ENCODE measurements at regions not wholly inside any gene's neighbourhood (a gene's known extent, or its start where the extent isn't known, plus 50 kb on each side); places are given as distances from the start of the nearest gene placed in this dataset.

DNA sequence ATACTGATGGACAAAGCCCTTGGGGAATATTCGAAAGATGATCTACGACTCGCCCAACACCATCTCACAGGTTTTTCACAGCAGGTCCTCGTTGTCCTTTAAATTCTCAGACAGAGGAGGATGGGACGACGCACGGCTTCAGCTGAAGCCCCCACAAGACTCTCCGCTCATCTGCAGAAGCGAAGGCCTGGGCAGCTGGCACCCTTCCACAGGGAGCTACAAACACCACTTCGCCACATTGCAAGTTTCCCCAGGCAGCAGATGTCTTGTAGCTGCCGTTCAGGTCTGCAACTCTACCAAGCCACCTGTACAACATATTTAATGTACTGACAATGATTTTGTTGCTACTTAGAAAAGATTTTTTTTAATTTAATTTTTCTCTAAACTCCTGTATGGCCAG, 642.9 kb downstream of the ZEB2 start:
- POLR2A ChIA-PET = no interaction called here

DNA sequence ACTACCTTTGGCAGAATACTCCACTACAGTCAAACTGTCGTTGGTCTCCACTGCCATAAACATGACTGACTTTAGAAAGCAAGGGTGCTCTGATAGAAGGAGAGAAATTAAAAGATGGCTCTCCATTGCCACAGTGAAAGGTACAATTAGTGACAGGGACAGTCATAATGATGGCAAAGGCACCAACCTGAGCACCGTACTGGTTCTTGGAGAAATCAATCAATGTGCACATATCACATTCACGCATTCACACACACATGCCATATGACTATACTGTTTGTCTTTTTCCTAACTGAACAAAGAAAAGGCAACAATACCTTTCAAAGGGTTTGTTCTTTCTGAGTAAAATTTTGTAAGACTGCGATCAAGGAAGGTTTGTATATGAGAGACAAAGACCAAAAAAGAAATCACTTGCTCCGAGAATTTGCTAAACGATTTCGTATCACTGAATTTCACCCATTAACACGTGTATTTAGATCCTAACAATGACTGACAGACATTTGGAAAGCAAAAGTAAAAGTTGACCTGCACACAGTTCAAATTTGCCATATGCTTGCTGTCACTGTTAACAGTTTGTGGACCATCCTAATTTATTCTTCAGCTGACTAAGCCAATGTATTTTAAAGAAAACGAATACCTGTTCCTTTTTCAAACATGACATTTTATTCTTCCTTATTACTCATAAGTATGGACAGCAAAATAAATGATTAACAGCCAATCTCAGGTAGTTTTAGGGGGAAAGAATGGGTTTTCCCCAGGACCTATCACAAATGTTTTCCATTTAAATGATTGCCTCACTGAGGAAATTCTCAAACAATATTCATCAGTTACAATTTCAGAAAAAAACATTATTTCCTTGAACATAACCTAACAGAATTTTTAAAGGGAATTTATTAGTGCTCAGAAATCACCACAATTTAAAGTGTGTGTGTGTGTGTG, 644.4 kb downstream of the ZEB2 start:
- DNase-seq (ENCODE audit: low read depth, low spot score) = no peak
- no peak overlapping the region for H3K27ac ChIP-seq (ENCODE audit: low read depth, low read length)
- peaks cover 3% of the 10 kb centered on the region; the same call in 1 of the 2 replicates for H3K9me3 ChIP-seq (ENCODE audit: control insufficient read depth, insufficient read depth, low read length)
- CTCF ChIA-PET = no interaction called here
- TF ChIP-seq, protein P1, sequence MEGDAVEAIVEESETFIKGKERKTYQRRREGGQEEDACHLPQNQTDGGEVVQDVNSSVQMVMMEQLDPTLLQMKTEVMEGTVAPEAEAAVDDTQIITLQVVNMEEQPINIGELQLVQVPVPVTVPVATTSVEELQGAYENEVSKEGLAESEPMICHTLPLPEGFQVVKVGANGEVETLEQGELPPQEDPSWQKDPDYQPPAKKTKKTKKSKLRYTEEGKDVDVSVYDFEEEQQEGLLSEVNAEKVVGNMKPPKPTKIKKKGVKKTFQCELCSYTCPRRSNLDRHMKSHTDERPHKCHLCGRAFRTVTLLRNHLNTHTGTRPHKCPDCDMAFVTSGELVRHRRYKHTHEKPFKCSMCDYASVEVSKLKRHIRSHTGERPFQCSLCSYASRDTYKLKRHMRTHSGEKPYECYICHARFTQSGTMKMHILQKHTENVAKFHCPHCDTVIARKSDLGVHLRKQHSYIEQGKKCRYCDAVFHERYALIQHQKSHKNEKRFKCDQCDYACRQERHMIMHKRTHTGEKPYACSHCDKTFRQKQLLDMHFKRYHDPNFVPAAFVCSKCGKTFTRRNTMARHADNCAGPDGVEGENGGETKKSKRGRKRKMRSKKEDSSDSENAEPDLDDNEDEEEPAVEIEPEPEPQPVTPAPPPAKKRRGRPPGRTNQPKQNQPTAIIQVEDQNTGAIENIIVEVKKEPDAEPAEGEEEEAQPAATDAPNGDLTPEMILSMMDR (IDR thresholded peaks at IDR 0.05; ENCODE audit: low read depth, low read length) = no peak
- POLR2A ChIA-PET = no interaction called here
- H3K27me3 ChIP-seq (ENCODE audit: control insufficient read depth, insufficient read depth, low read length) = no peaks in the 10 kb centered on the region
- no peak overlapping the region for H3K4me3 ChIP-seq (ENCODE audit: low read depth, low read length)

More for the DNA sequence above, 642.9 kb downstream of the ZEB2 start:
- Histone ChIP-seq H3K4me3 (ENCODE audit: low read depth, low read length) (no peak overlapping the region), H3K27me3 (ENCODE audit: control insufficient read depth, insufficient read depth, low read length) (no peaks in the 10 kb centered on the region), H3K9me3 (ENCODE audit: control insufficient read depth, insufficient read depth, low read length) (peaks cover 3% of the 10 kb centered on the region; the same call in 1 of the 2 replicates), H3K27ac (ENCODE audit: low read depth, low read length) (no peak overlapping the region)
- no peak for DNase-seq (ENCODE audit: low read depth, low spot score)
- CTCF ChIA-PET = interaction anchor here (0.7 kb wide), 1 partner anchor 27 kb away, joined by 3 read pairs; no protein-coding TSS in a partner anchor
- TF ChIP-seq, protein P1 (IDR thresholded peaks at IDR 0.05; ENCODE audit: low read depth, low read length) = no peak

DNA sequence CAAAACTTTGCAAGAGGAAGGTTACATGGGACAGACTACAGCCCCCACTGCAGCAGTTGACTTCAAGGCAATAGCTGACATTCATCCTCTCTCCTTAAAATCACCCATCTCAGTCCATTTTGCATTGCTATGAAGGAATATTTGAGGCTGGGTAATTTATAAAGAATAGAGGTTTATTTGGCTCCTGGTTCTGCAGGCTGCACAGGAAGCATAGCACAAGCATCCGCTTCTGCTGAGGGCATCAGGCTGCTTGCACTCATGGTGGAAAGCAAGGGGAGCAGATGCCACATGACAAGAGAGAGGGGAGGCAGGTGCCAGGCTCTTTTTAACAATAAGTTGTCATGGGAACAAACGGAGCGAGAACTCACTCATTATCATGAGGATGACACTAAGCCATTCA, 646.0 kb downstream of the ZEB2 start:
- TF ChIP-seq, protein P1 (IDR thresholded peaks at IDR 0.05; ENCODE audit: low read depth, low read length) = no peak
- H3K27ac ChIP-seq (ENCODE audit: low read depth, low read length) = no peak overlapping the region
- POLR2A ChIA-PET = no interaction called here
- H3K27me3 ChIP-seq (ENCODE audit: control insufficient read depth, insufficient read depth, low read length) = no peaks in the 10 kb centered on the region
- H3K9me3 ChIP-seq (ENCODE audit: control insufficient read depth, insufficient read depth, low read length) = peaks cover 3% of the 10 kb centered on the region; the same call in 1 of the 2 replicates
- CTCF ChIA-PET = no interaction called here
- no peak for DNase-seq (ENCODE audit: low read depth, low spot score)
- H3K4me3 ChIP-seq (ENCODE audit: low read depth, low read length) = no peak overlapping the region

DNA sequence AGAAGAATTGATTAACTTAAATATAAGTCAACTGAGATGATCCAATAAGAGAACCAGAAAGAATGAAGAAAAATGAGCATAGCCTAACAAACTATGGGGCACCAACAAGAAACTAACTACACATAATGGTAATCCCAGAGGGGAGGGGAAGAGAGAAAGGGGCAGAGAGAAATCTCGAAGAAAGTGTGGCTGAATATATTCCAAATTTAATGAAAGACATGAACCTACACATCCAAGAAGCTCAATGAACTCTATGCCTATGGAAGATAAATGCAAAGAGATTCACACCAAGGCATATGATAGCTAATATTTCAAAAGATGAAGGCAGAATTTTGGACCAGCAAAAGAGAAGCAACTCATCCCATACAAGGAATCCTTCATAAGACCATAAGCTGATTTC, 649.2 kb downstream of the ZEB2 start:
- no peak for DNase-seq (ENCODE audit: low read depth, low spot score)
- TF ChIP-seq, protein P1 (IDR thresholded peaks at IDR 0.05; ENCODE audit: low read depth, low read length) = no peak
- no peak overlapping the region for H3K27ac ChIP-seq (ENCODE audit: low read depth, low read length)
- H3K9me3 ChIP-seq (ENCODE audit: control insufficient read depth, insufficient read depth, low read length) = peaks cover 3% of the 10 kb centered on the region; the same call in 1 of the 2 replicates
- H3K4me3 ChIP-seq (ENCODE audit: low read depth, low read length) = no peak overlapping the region
- H3K27me3 ChIP-seq (ENCODE audit: control insufficient read depth, insufficient read depth, low read length) = no peaks in the 10 kb centered on the region
- CTCF ChIA-PET = interaction anchor here (0.7 kb wide), 1 partner anchor 26 kb away, joined by 3 read pairs; no protein-coding TSS in a partner anchor
- POLR2A ChIA-PET = no interaction called here

DNA sequence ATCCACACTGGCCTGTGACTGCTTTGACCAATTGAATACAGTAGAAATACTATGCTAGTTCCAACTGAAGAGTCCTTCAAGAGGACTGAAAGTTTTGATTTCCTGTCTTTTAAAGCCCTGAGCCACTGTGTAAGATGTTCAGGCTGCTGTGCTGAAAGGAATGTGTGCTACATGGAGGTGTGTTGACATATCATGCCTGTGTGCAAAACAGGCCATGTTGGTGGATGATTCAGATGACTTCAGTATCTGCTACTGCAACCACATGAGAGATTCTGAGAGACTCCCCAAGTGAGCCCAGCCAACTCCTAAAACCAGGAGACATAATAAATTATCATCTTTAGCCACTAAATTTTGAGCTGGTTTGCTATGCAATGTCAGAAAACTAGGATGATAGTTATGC, 662.9 kb downstream of the ZEB2 start:
- peak; percentile 7 for DNase-seq (ENCODE audit: low read depth, low spot score)
- POLR2A ChIA-PET = no interaction called here
- CTCF ChIA-PET = no interaction called here
- H3K9me3 ChIP-seq (ENCODE audit: control insufficient read depth, insufficient read depth, low read length) = no peaks in the 10 kb centered on the region
- H3K27ac ChIP-seq (ENCODE audit: low read depth, low read length) = no peak overlapping the region
- TF ChIP-seq, protein P1 (IDR thresholded peaks at IDR 0.05; ENCODE audit: low read depth, low read length) = no peak
- H3K4me3 ChIP-seq (ENCODE audit: low read depth, low read length) = no peak overlapping the region
- no peaks in the 10 kb centered on the region for H3K27me3 ChIP-seq (ENCODE audit: control insufficient read depth, insufficient read depth, low read length)
